ENCODE measurements at regions not wholly inside any gene's neighbourhood (a gene's known extent, or its start where the extent isn't known, plus 50 kb on each side); places are given as distances from the start of the nearest gene placed in this dataset.

DNA sequence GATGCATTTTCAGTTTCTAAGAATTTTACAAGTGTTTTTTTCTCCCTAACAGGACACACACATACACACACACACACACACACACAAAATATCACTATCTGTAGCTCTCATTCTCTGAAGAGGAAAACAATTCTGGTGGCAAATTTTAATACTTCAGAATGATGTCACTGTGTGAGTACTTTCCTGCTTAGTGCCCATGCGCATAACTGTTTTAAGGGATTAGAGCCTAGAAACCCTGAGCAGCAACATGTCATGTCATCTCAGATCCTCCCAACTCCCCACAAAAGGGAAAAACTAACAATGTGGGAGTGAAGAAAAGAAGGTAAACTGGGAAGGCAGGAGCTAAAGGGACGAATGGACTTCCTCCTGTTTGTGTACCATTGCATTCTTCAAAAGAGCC is 401.2 kb downstream of the SPRY2 start (continued):
- TF ChIP-seq, protein P1, sequence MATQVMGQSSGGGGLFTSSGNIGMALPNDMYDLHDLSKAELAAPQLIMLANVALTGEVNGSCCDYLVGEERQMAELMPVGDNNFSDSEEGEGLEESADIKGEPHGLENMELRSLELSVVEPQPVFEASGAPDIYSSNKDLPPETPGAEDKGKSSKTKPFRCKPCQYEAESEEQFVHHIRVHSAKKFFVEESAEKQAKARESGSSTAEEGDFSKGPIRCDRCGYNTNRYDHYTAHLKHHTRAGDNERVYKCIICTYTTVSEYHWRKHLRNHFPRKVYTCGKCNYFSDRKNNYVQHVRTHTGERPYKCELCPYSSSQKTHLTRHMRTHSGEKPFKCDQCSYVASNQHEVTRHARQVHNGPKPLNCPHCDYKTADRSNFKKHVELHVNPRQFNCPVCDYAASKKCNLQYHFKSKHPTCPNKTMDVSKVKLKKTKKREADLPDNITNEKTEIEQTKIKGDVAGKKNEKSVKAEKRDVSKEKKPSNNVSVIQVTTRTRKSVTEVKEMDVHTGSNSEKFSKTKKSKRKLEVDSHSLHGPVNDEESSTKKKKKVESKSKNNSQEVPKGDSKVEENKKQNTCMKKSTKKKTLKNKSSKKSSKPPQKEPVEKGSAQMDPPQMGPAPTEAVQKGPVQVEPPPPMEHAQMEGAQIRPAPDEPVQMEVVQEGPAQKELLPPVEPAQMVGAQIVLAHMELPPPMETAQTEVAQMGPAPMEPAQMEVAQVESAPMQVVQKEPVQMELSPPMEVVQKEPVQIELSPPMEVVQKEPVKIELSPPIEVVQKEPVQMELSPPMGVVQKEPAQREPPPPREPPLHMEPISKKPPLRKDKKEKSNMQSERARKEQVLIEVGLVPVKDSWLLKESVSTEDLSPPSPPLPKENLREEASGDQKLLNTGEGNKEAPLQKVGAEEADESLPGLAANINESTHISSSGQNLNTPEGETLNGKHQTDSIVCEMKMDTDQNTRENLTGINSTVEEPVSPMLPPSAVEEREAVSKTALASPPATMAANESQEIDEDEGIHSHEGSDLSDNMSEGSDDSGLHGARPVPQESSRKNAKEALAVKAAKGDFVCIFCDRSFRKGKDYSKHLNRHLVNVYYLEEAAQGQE (IDR thresholded peaks at IDR 0.05), result no peak
- no peak for TF ChIP-seq GABPA (IDR thresholded peaks at IDR 0.05 in 1 of 2, conservative IDR thresholded peaks at IDR 0.05 in 1 of 2)
- no peak for TF ChIP-seq RAD21 (IDR thresholded peaks at IDR 0.05)

DNA sequence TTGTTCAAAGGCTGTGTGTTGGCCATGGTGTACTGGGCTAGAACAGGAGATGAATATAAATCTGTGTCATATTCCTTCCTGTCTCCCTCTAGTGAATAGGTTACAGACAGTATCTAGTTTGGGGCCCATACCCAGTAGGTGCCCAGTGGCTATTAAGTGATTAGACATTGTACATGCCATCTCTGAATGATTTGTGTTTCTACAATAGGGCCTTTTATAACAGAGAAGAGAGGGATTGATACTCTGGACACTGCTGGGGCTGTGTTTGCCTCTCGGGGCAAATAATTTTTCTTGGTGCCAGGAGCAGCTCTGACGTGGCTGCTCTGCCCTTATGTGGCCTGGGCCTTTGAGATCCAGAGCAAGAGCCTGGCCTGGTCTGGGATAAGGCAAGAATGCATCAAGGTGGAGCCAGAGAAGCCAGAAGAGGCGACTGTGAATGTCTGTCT is 403.1 kb downstream of the SPRY2 start:
- Histone ChIP-seq H3K9ac (ENCODE audit: low read depth in 1 of 2, low read length in 2 of 2) (no peak overlapping the region), H3K27ac (ENCODE audit: low read depth in 1 of 2, low read length in 2 of 2) (no peak overlapping the region), H3K36me3 (ENCODE audit: control insufficient read depth in 4 of 4, insufficient read depth in 3 of 4, low read depth in 1 of 4, low read length in 3 of 4) (no peaks in the 10 kb centered on the region), H3K27me3 (ENCODE audit: control insufficient read depth in 4 of 4, insufficient read depth in 4 of 4, low read length in 3 of 4) (no peaks in the 10 kb centered on the region), H3K4me1 (ENCODE audit: control insufficient read depth in 4 of 4, insufficient read depth in 4 of 4, low read length in 3 of 4) (no peaks in the 10 kb centered on the region), H3K4me3 (ENCODE audit: low read depth in 1 of 3, low read length in 3 of 3) (no peak overlapping the region), H3K9me3 (ENCODE audit: control insufficient read depth in 4 of 4, low read length in 3 of 4) (no peaks in the 10 kb centered on the region)
- 86% methylated on average over 3 of the region's 3 CpGs for WGBS
- TF ChIP-seq, protein P2, sequence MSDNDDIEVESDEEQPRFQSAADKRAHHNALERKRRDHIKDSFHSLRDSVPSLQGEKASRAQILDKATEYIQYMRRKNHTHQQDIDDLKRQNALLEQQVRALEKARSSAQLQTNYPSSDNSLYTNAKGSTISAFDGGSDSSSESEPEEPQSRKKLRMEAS (IDR thresholded peaks at IDR 0.05), result no peak
- TF ChIP-seq, protein P3, sequence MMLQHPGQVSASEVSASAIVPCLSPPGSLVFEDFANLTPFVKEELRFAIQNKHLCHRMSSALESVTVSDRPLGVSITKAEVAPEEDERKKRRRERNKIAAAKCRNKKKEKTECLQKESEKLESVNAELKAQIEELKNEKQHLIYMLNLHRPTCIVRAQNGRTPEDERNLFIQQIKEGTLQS (IDR thresholded peaks at IDR 0.05), result no peak
- TF ChIP-seq, protein P4, sequence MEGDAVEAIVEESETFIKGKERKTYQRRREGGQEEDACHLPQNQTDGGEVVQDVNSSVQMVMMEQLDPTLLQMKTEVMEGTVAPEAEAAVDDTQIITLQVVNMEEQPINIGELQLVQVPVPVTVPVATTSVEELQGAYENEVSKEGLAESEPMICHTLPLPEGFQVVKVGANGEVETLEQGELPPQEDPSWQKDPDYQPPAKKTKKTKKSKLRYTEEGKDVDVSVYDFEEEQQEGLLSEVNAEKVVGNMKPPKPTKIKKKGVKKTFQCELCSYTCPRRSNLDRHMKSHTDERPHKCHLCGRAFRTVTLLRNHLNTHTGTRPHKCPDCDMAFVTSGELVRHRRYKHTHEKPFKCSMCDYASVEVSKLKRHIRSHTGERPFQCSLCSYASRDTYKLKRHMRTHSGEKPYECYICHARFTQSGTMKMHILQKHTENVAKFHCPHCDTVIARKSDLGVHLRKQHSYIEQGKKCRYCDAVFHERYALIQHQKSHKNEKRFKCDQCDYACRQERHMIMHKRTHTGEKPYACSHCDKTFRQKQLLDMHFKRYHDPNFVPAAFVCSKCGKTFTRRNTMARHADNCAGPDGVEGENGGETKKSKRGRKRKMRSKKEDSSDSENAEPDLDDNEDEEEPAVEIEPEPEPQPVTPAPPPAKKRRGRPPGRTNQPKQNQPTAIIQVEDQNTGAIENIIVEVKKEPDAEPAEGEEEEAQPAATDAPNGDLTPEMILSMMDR (IDR thresholded peaks at IDR 0.05; ENCODE audit: low read depth, low read length, missing input control), result no peak
- TF ChIP-seq RAD21 (IDR thresholded peaks at IDR 0.05) (no peak), JUND (IDR thresholded peaks at IDR 0.05) (no peak), YY1 (IDR thresholded peaks at IDR 0.05) (no peak), NR2F2 (IDR thresholded peaks at IDR 0.05) (no peak), HNF4G (IDR thresholded peaks at IDR 0.05) (no peak), RXRA (IDR thresholded peaks at IDR 0.05) (no peak), FOXA1 (IDR thresholded peaks at IDR 0.05) (no peak), GABPA (IDR thresholded peaks at IDR 0.05 in 1 of 2, conservative IDR thresholded peaks at IDR 0.05 in 1 of 2) (no peak), TAF1 (conservative IDR thresholded peaks at IDR 0.05) (no peak)
- TF ChIP-seq, protein P1 (IDR thresholded peaks at IDR 0.05), result no peak
- no peak for DNase-seq (ENCODE audit: low spot score)

All from liver (tissue), 8 donors.